H9 (cell line): ENCODE measurements at regions not wholly inside any gene's neighbourhood (a gene's known extent, or its start where the extent isn't known, plus 50 kb on each side); places are given as distances from the start of the nearest gene placed in this dataset.

Experiments
- DNase-seq: peaks from one replicate; pipeline ENCODE4 v3.0.0-alpha.2; 2017
- H2AFZ ChIP-seq: one replicate; pipeline ENCODE4 v1.6.1; 2013; ENCODE audit warnings: mild to moderate bottlenecking, low read length, control low read depth, moderate library complexity
- H2AK5ac ChIP-seq: 2 replicates; pipeline ENCODE4 v1.6.1; 2013; ENCODE audit warnings: low read length, control low read depth, mixed read lengths; ENCODE audit not compliant: insufficient read length
- H2BK120ac ChIP-seq: one replicate; pipeline ENCODE4 v1.6.1; 2013; ENCODE audit warnings: low read depth, mild to moderate bottlenecking, low read length, control low read depth, inconsistent platforms; ENCODE audit not compliant: poor library complexity, severe bottlenecking
- H2BK12ac ChIP-seq: 2 replicates; pipeline ENCODE4 v1.6.1; 2013; ENCODE audit warnings: low read length, control low read depth, mixed read lengths, low read depth; ENCODE audit not compliant: insufficient read length
- H2BK15ac ChIP-seq: 2 replicates; pipeline ENCODE4 v1.6.1; 2013; ENCODE audit warnings: low read depth, low read length, control low read depth
- H2BK20ac ChIP-seq: one replicate; pipeline ENCODE4 v1.6.1; 2013; ENCODE audit warnings: low read depth, mild to moderate bottlenecking, low read length, control low read depth, inconsistent platforms; ENCODE audit not compliant: poor library complexity, severe bottlenecking
- H2BK5ac ChIP-seq: 2 replicates; pipeline ENCODE4 v1.6.1; 2013; ENCODE audit warnings: low read length, control low read depth, mixed read lengths; ENCODE audit not compliant: insufficient read length
- H3K14ac ChIP-seq: 2 replicates; pipeline ENCODE4 v1.6.1; 2013; ENCODE audit warnings: low read length, control low read depth; ENCODE audit not compliant: insufficient read depth
- H3K18ac ChIP-seq: 2 replicates; pipeline ENCODE4 v1.6.1; 2013; ENCODE audit warnings: low read depth, mild to moderate bottlenecking, mixed read lengths, low read length, control low read depth; ENCODE audit not compliant: insufficient read length
- H3K23ac ChIP-seq: 2 replicates; pipeline ENCODE4 v1.6.1; 2013; ENCODE audit warnings: low read length, control low read depth, mixed read lengths, low read depth; ENCODE audit not compliant: insufficient read length
- H3K23me2 ChIP-seq: 2 replicates; pipeline ENCODE4 v1.6.1; 2013; ENCODE audit warnings: low read depth, mild to moderate bottlenecking, mixed read lengths, low read length, control low read depth; ENCODE audit not compliant: insufficient read length, poor library complexity, severe bottlenecking
- H3K27ac ChIP-seq: 2 replicates; pipeline ENCODE4 v1.5.1; 2013; ENCODE audit warnings: low read length, control low read depth, mixed read lengths, low read depth; ENCODE audit not compliant: insufficient read length
- H3K27me3 ChIP-seq: 2 replicates; pipeline ENCODE4 v1.6.1; 2013; ENCODE audit warnings: low read length, control low read depth, inconsistent platforms; ENCODE audit not compliant: insufficient read depth
- H3K4ac ChIP-seq: 2 replicates; pipeline ENCODE4 v1.6.1; 2013; ENCODE audit warnings: low read depth, mild to moderate bottlenecking, control low read depth, inconsistent platforms, low read length, moderate library complexity
- H3K4me1 ChIP-seq: 2 replicates; pipeline ENCODE4 v1.6.1; 2013; ENCODE audit warnings: low read length, control low read depth, inconsistent platforms; ENCODE audit not compliant: insufficient read depth
- H3K4me2 ChIP-seq: 2 replicates; pipeline ENCODE4 v1.6.1; 2013; ENCODE audit warnings: low read length, control low read depth, mixed read lengths; ENCODE audit not compliant: insufficient read length, insufficient read depth
- H3K56ac ChIP-seq: 2 replicates; pipeline ENCODE4 v1.6.1; 2013; ENCODE audit warnings: low read depth, mild to moderate bottlenecking, mixed read lengths, low read length, control low read depth; ENCODE audit not compliant: insufficient read length
- H3K79me1 ChIP-seq: 2 replicates; pipeline ENCODE4 v1.6.1; 2013; ENCODE audit warnings: low read depth, mild to moderate bottlenecking, moderate library complexity, low read length, control low read depth, inconsistent platforms; ENCODE audit not compliant: insufficient read depth, poor library complexity, severe bottlenecking
- H3K79me2 ChIP-seq: 2 replicates; pipeline ENCODE4 v1.6.1; 2013; ENCODE audit warnings: low read length, control low read depth, inconsistent platforms; ENCODE audit not compliant: insufficient read depth
- H3K9ac ChIP-seq: 2 replicates; pipeline ENCODE4 v1.6.1; 2013; ENCODE audit warnings: low read length, control low read depth, mixed read lengths; ENCODE audit not compliant: insufficient read length; ENCODE audit errors: extremely low read depth
- H3K9me3 ChIP-seq: one replicate; pipeline ENCODE4 v1.6.1; 2013; ENCODE audit warnings: low read depth, low read length, inconsistent platforms; ENCODE audit not compliant: control insufficient read depth
- H3T11ph ChIP-seq: one replicate; pipeline ENCODE4 v1.6.1; 2013; ENCODE audit warnings: mild to moderate bottlenecking, low read length, control low read depth, inconsistent platforms
- H4K20me1 ChIP-seq: one replicate; pipeline ENCODE4 v1.6.1; 2013; ENCODE audit not compliant: control insufficient read depth, insufficient read length, insufficient read depth
- H4K5ac ChIP-seq: 2 replicates; pipeline ENCODE4 v1.6.1; 2013; ENCODE audit warnings: low read depth, mild to moderate bottlenecking, mixed read lengths, low read length, control low read depth; ENCODE audit not compliant: insufficient read length
- H4K8ac ChIP-seq: replicated peaks from 2 replicates; pipeline ENCODE4 v1.6.1; 2013; ENCODE audit warnings: low read length, control low read depth, mixed read lengths, low read depth; ENCODE audit not compliant: insufficient read length
- H4K91ac ChIP-seq: 2 replicates; pipeline ENCODE4 v1.6.1; 2013; ENCODE audit warnings: low read depth, mild to moderate bottlenecking, moderate library complexity, mixed read lengths, low read length, control low read depth; ENCODE audit not compliant: insufficient read length
- H3K27ac Mint-ChIP-seq, 3 experiments: 2 replicates in 2 of 3; 3 replicates in 1 of 3; pipeline ENCODE4 v1.8.0; 2020 to 2021; ENCODE audit warnings: mixed read lengths in 3 of 3, mild to moderate bottlenecking in 1 of 3, moderate library complexity in 1 of 3
- H3K27me3 Mint-ChIP-seq: 2 replicates; pipeline ENCODE4 v1.8.0; 2021; ENCODE audit warnings: low read depth, mild to moderate bottlenecking, moderate library complexity, mixed read lengths
- H3K36me3 Mint-ChIP-seq, 3 experiments: 2 replicates in 2 of 3; 3 replicates in 1 of 3; pipeline ENCODE4 v1.8.0; 2020 to 2021; ENCODE audit warnings: low read depth in 3 of 3, mixed read lengths in 3 of 3; ENCODE audit not compliant: insufficient read depth in 1 of 3
- H3K4me1 Mint-ChIP-seq, 2 experiments: 2 replicates each; pipeline ENCODE4 v1.8.0; 2020; ENCODE audit warnings: mixed read lengths in 2 of 2
- H3K4me3 Mint-ChIP-seq, 2 experiments: 2 replicates in 1 of 2; 3 replicates in 1 of 2; pipeline ENCODE4 v1.8.0; 2020 to 2021; ENCODE audit warnings: mild to moderate bottlenecking in 2 of 2, mixed read lengths in 2 of 2, moderate library complexity in 1 of 2
- H3K9me3 Mint-ChIP-seq, 2 experiments: 2 replicates in 1 of 2; 3 replicates in 1 of 2; pipeline ENCODE4 v1.8.0; 2020; ENCODE audit warnings: mild to moderate bottlenecking in 2 of 2, mixed read lengths in 2 of 2, moderate library complexity in 1 of 2
- CTCF ChIP-seq: fragments of 200-600 bp; sonication (generic); conservative IDR thresholded peaks from 3 replicates; pipeline ENCODE4 v1.8.0; 2021; ENCODE audit warnings: antibody characterized with exemption, mild to moderate bottlenecking

GRCh38 chr6:94623586-94623985, 953.7 kb upstream of the MANEA start:
- Mint-ChIP-seq H3K27ac (no peak overlapping the region), H3K9me3 (no peaks in the 10 kb centered on the region), H3K36me3 (no peaks in the 10 kb centered on the region), H3K27me3 (no peaks in the 10 kb centered on the region), H3K4me1 (peaks cover 0 to 4% of the 10 kb centered on the region in 2 experiments; a peak in 3 of 4 replicates), H3K4me3 (no peak overlapping the region)
- no peak overlapping the region for H2AFZ ChIP-seq
- no peaks in the 10 kb centered on the region for H3K27me3 ChIP-seq
- no peak overlapping the region for H3K9ac ChIP-seq
- no peak overlapping the region for H2BK5ac ChIP-seq
- no peak overlapping the region for H2BK12ac ChIP-seq
- H3K4ac ChIP-seq = no peak overlapping the region
- H3T11ph ChIP-seq = no peak overlapping the region
- H2AK5ac ChIP-seq = no peak overlapping the region
- no peak overlapping the region for H2BK120ac ChIP-seq
- no peak overlapping the region for H3K14ac ChIP-seq
- no peak overlapping the region for H4K5ac ChIP-seq
- no peaks in the 10 kb centered on the region for H4K20me1 ChIP-seq
- H3K56ac ChIP-seq = no peak overlapping the region
- H3K9me3 ChIP-seq = no peaks in the 10 kb centered on the region
- no peaks in the 10 kb centered on the region for H3K23me2 ChIP-seq
- H3K18ac ChIP-seq = no peak overlapping the region
- no peak overlapping the region for H4K8ac ChIP-seq
- no peak overlapping the region for H3K23ac ChIP-seq
- no peak overlapping the region for H3K27ac ChIP-seq
- no peaks in the 10 kb centered on the region for H3K79me1 ChIP-seq
- H3K79me2 ChIP-seq = no peaks in the 10 kb centered on the region
- H3K4me1 ChIP-seq = no peaks in the 10 kb centered on the region; the same call in 1 of the 2 replicates
- no peak overlapping the region for H2BK15ac ChIP-seq
- H2BK20ac ChIP-seq = no peak overlapping the region
- no peak for TF ChIP-seq CTCF
- no peak for DNase-seq
- no peak overlapping the region for H4K91ac ChIP-seq
- H3K4me2 ChIP-seq = no peak overlapping the region
